Activated CD4-positive, alpha-beta T cell treated with anti-CD3 and anti-CD28 coated beads, Interleukin-2, amount 10 ng/mL, durations not matched to agents 24 days and 14 days (primary cell): ENCODE measurements at regions not wholly inside any gene's neighbourhood (a gene's known extent, or its start where the extent isn't known, plus 50 kb on each side); places are given as distances from the start of the nearest gene placed in this dataset.

Source experiments
- DNase-seq: peaks from one replicate; pipeline ENCODE4 v3.0.0; 2022
- H3K27ac Mint-ChIP-seq: one replicate; pipeline ENCODE4 v1.8.0; 2022; ENCODE audit warnings: mild to moderate bottlenecking, mixed read lengths
- H3K27me3 Mint-ChIP-seq: one replicate; pipeline ENCODE4 v1.8.0; 2022; ENCODE audit warnings: mixed read lengths
- H3K36me3 Mint-ChIP-seq: one replicate; pipeline ENCODE4 v1.8.0; 2022; ENCODE audit warnings: low read depth, mild to moderate bottlenecking, mixed read lengths
- H3K4me1 Mint-ChIP-seq: one replicate; pipeline ENCODE4 v1.8.0; 2021; ENCODE audit warnings: mixed read lengths
- H3K4me3 Mint-ChIP-seq: one replicate; pipeline ENCODE4 v1.8.0; 2022; ENCODE audit warnings: mild to moderate bottlenecking, moderate library complexity, mixed read lengths
- H3K9me3 Mint-ChIP-seq: one replicate; pipeline ENCODE4 v1.8.0; 2021; ENCODE audit warnings: mixed read lengths
- intact Hi-C: fragments of 100-400 bp; cut with micrococcal nuclease; formaldehyde crosslinking; loops from one replicate; pipeline ENCODE4 v1.15.1; 2023

DNA sequence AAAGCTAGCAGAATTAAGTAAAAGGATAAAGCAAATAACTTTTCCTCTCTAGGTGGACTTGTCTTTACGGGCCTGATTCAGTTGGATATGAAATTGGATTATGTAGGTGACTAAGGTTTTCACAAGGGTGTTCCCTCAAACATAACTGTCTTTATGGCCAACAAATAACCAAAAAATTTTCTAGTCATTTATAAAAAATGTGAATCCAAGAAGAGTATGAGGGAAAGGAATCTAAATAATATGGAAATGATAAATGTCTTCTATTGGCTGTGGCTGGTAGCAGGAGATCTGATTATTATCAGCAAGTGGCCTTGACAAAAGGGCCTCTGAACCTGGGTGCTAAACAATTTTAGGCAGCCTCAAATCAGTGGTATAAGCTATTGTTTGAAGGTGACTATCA is 594.0 kb upstream of the UBE2E2 start:
- H3K4me1 Mint-ChIP-seq, result no peaks in the 10 kb centered on the region
- no peak overlapping the region for H3K4me3 Mint-ChIP-seq
- no peaks in the 10 kb centered on the region for H3K27me3 Mint-ChIP-seq
- DNase-seq, result no peak
- no peaks in the 10 kb centered on the region for H3K9me3 Mint-ChIP-seq
- no peaks in the 10 kb centered on the region for H3K36me3 Mint-ChIP-seq
- H3K27ac Mint-ChIP-seq, result no peak overlapping the region
- intact Hi-C loops, result no loop called here

DNA sequence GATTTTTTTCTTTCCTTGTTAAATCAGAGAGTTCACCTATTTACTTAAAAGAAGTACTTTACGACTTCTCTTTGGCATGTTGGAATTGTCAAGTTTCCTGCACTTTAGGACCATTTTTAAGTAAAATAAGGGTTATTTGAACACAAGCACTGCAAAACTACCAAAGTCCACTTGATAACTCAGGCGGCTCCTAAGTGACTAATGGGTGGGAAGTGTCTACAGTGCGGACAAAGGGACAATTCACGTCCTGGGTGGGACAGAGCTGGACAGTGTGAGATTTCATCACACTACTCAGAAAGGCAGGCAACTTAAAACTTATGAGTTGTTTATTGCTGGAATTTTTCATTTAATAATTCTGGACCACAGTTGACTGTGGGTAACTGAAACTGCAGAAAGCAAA is 590.2 kb upstream of the UBE2E2 start:
- Mint-ChIP-seq H3K27me3 (no peaks in the 10 kb centered on the region), H3K4me1 (no peaks in the 10 kb centered on the region), H3K27ac (no peak overlapping the region), H3K9me3 (no peaks in the 10 kb centered on the region), H3K4me3 (no peak overlapping the region), H3K36me3 (no peaks in the 10 kb centered on the region)
- intact Hi-C loops, result no loop called here
- no peak for DNase-seq

DNA sequence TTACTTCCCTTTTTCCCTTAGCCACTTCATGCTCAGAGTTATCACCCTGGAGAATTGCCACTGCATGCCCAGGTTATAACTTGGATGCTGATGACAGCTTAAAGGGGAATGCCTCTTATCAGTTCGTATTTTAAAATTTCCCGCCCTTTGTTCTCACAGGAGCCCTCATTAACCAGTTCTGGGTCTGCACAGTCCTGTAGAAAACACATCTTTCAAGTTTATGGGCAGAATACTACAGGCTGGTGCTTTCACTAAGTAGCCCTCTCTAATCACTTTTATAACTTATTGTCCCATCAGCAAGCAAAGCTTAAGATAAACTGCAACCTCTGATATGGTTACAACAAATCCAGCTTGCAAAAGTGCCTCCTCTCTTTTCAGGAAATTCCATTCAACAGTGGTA is 587.3 kb upstream of the UBE2E2 start:
- no peak for DNase-seq
- no peaks in the 10 kb centered on the region for H3K4me1 Mint-ChIP-seq
- H3K4me3 Mint-ChIP-seq, result no peak overlapping the region
- H3K27ac Mint-ChIP-seq, result no peak overlapping the region
- H3K9me3 Mint-ChIP-seq, result no peaks in the 10 kb centered on the region
- H3K27me3 Mint-ChIP-seq, result no peaks in the 10 kb centered on the region
- intact Hi-C loops, result no loop called here
- no peaks in the 10 kb centered on the region for H3K36me3 Mint-ChIP-seq

DNA sequence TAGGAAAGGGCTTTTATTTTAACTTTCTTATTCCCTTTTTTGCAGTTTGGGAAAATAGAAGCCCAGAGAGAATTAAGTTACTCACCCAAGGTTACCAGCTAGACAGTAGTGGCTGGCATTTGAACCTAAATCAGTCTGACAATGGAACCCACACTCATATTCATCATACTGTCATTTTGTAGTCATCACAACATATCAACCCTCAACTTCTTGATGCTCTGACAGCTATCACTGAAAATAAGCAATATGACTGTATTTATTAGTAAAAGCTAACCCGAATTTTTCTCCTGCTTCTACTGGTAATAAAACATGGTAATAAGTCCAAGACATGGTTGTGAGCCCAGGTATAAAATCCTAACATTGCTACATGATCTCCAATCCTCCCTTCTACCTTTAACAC is 585.8 kb upstream of the UBE2E2 start:
- Mint-ChIP-seq H3K36me3 (no peaks in the 10 kb centered on the region), H3K9me3 (no peaks in the 10 kb centered on the region), H3K4me3 (no peak overlapping the region), H3K27ac (no peak overlapping the region), H3K27me3 (no peaks in the 10 kb centered on the region), H3K4me1 (no peaks in the 10 kb centered on the region)
- DNase-seq, result no peak
- intact Hi-C loops, result no loop called here

DNA sequence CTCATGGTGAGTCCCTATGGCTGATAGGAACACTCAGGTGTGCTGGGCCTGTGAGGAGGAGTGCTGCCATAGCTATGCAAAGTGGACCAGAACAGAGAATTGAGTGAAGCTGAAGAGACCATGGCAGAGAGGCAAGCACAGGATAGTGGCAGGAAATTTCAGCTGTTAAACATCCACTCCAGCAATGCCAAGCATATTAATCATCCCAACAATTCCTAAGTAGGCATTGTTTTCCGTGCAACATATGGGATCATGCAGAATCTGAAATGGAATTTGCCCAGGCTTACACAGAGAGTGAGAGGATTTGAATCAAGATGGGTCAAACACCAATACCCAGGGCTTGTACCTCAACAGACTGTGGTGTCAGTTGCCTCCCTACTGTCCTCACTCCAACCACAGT is 582.6 kb upstream of the UBE2E2 start:
- H3K36me3 Mint-ChIP-seq, result no peaks in the 10 kb centered on the region
- H3K4me3 Mint-ChIP-seq, result no peak overlapping the region
- no peaks in the 10 kb centered on the region for H3K27me3 Mint-ChIP-seq
- no peaks in the 10 kb centered on the region for H3K9me3 Mint-ChIP-seq
- intact Hi-C loops, result no loop called here
- H3K27ac Mint-ChIP-seq, result no peak overlapping the region
- H3K4me1 Mint-ChIP-seq, result no peaks in the 10 kb centered on the region
- no peak for DNase-seq

DNA sequence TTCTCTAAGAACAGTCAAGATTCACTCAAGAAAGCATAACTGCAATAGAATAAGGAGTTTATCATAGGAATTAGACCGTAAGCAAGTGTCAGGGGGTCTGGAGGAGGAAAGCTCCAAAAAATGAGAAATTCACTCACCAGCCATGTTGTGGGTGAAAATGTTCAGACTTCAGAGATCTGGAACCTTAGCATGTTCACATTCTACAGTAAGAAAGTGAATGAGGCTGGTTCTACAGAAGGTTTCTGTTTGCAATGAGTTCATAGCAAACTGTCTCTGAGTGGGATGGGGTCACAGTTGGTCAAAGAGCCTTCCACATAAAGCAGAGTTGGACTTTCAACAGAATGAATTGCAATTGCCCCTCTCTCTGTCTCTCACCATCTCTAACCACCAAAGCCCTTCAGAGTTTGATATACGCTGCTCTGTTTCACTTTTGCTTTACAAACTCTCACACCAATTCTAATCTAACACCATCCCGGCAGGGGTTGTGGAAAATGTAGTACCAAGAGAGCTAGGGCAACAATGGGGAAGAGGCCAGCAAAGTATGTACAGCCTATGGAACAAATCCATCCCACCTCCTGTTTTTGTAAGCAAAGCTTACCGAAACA is 581.8 kb upstream of the UBE2E2 start:
- Mint-ChIP-seq H3K27ac (no peak overlapping the region), H3K27me3 (no peaks in the 10 kb centered on the region), H3K36me3 (no peaks in the 10 kb centered on the region), H3K4me3 (no peak overlapping the region), H3K9me3 (no peaks in the 10 kb centered on the region), H3K4me1 (no peaks in the 10 kb centered on the region)
- intact Hi-C loops, result no loop called here
- DNase-seq, result no peak

DNA sequence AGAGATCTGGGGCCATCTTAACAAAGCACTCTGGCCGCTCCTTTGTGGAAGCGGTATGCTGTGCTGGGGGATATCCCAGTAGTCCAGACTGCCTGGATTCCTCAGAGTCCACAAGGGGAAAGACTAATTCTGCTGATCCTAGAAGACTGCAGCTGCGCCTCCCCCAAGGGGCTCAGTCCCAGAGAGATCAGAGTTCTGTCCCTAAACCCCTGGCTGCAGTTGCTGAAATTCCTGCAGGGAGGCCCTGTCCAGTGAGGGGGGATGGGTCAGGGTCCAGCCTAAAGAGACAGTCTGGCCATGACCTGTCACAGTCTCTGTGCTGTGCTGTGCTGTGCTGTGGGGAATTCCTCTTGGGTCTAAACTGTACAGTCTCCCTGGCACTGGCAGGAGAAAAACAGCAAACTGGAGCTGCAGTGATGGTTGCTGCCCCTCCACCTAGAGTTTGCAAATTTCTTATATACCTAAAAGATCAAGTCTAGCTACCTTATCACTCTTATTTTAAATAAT is 575.1 kb upstream of the UBE2E2 start:
- no peaks in the 10 kb centered on the region for H3K4me1 Mint-ChIP-seq
- H3K4me3 Mint-ChIP-seq, result no peak overlapping the region
- intact Hi-C loops, result no loop called here
- DNase-seq, result no peak
- H3K27me3 Mint-ChIP-seq, result no peaks in the 10 kb centered on the region
- H3K36me3 Mint-ChIP-seq, result no peaks in the 10 kb centered on the region
- no peaks in the 10 kb centered on the region for H3K9me3 Mint-ChIP-seq
- no peak overlapping the region for H3K27ac Mint-ChIP-seq

DNA sequence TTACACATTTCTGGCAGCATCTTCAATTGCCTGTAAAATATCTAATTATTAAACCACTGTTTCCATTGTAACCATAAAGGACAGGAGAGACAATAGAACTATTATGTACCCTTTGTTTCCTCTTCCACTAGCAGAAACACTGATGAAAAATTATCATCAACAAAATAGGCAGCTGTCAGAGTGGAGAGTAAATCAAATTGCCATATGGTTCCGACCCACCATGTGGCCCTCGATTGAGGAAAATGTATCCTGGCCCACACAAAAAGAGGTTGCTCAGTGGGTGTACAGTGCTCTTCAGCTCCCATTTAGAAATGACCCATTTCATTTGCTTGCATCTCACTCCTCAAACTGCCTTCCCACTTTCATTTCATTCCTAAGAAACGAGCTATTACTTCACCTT is 570.6 kb upstream of the UBE2E2 start:
- intact Hi-C loops, result no loop called here
- no peak overlapping the region for H3K27ac Mint-ChIP-seq
- no peaks in the 10 kb centered on the region for H3K4me1 Mint-ChIP-seq
- DNase-seq, result no peak
- H3K4me3 Mint-ChIP-seq, result no peak overlapping the region
- H3K9me3 Mint-ChIP-seq, result no peaks in the 10 kb centered on the region
- H3K27me3 Mint-ChIP-seq, result no peaks in the 10 kb centered on the region
- no peaks in the 10 kb centered on the region for H3K36me3 Mint-ChIP-seq

DNA sequence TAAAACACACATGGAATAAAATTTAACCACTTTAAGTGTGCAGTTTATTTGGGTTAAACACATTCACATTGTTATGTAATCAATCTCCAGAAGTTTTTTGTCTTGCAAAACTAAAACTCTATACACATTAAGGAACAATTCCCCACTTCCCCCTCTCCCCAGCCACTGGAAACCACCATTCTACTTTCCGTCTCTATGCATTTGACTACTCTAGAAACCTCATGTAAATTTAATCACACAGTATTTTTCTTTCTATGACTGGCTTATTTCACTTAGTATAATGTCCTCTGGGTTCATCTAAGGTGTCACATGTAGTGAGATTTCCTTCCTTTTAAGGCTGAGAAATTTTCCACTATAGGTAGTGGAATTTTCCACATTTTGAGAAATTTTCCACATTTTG is 568.7 kb upstream of the UBE2E2 start:
- Mint-ChIP-seq H3K4me1 (no peaks in the 10 kb centered on the region), H3K36me3 (no peaks in the 10 kb centered on the region), H3K4me3 (no peak overlapping the region), H3K27me3 (no peaks in the 10 kb centered on the region), H3K9me3 (no peaks in the 10 kb centered on the region), H3K27ac (no peak overlapping the region)
- intact Hi-C loops, result no loop called here
- DNase-seq, result no peak

DNA sequence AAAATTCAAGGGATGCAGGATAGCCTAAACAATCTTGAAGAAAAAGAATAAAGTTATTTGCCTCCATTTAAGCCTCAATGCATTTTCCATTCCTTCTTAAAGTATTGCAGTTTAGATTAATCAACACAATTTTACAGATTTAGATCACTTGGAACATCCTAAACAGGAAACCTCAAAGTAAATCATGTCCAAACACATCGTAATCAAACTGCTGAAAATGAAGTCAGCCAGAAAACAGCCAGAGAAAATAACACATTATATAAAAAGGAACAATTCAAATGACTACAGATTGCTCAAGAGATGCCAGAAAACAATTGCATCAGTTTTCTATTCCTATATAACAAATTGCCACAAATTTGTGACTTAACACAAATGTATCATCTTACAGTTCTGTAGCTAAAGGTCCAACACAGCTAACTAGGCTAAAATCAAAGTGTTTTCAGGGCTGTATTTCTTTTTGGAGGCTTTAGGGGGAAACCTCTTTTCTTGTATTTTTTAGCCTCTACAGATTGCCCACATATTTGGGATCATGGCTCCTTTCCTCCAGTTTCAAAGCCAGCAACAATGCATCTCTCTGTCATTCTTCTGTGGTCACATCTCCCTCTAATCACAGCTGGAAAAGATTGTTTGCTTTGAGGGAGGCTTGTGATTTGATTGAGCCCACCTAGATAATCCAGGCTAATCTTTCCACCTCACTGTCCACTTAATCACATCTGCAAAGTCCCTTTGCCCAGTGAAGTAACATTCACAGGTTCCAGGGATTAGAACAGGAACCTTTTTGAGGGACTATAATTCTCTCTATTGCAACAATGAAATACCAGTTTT is 543.3 kb upstream of the UBE2E2 start:
- Mint-ChIP-seq H3K27me3 (no peaks in the 10 kb centered on the region), H3K4me3 (no peak overlapping the region), H3K9me3 (no peaks in the 10 kb centered on the region), H3K27ac (no peak overlapping the region), H3K4me1 (no peaks in the 10 kb centered on the region), H3K36me3 (no peaks in the 10 kb centered on the region)
- intact Hi-C loops, result no loop called here
- DNase-seq, result no peak

DNA sequence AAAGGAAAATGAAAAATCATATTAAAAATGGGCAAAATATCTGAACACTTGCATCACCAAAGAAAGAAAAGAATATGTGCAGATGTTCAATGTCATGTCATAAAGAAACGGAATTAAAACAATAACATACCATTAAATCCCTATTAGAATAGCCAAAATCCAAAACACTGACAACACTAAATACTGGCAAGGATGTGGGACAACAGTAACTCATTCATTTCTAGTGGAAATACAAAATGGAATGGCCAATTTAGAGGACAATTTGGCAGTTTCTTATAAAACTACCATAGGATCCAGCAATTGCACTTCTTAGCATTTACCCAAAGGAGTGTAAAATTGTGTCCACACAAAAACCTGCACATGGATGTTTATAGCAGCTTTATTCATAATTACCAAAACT is 542.5 kb upstream of the UBE2E2 start:
- Mint-ChIP-seq H3K36me3 (no peaks in the 10 kb centered on the region), H3K9me3 (no peaks in the 10 kb centered on the region), H3K4me1 (no peaks in the 10 kb centered on the region), H3K4me3 (no peak overlapping the region), H3K27me3 (no peaks in the 10 kb centered on the region), H3K27ac (no peak overlapping the region)
- no peak for DNase-seq
- intact Hi-C loops, result no loop called here

DNA sequence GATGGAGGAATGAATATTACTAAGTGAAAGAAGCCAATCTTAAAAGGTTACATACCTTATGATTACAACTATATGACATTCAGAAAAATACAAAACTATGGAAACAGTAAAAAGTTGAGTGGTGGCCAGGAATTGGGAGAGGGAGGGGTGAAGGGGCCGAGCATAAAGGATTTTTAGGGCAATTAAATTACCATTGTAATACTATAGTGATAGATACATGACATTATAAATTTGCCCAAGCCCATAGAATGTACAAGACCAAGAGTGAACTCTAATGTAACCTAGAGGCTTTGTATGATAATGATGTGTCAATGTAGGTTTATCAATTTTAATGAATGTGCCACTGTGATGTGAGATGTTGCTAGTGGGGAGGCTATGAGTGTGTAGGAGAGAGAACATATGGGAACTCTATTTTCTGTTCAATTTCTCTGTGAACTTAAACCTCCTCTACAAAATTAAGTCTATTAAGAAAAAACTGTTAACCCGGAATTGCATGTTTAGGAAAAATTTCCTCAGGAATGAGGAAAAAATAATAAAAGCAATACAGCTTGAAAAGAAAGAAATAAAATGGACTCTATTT is 541.9 kb upstream of the UBE2E2 start:
- intact Hi-C loops, result no loop called here
- Mint-ChIP-seq H3K36me3 (no peaks in the 10 kb centered on the region), H3K4me1 (no peaks in the 10 kb centered on the region), H3K4me3 (no peak overlapping the region), H3K9me3 (no peaks in the 10 kb centered on the region), H3K27ac (no peak overlapping the region), H3K27me3 (no peaks in the 10 kb centered on the region)
- DNase-seq, result no peak

DNA sequence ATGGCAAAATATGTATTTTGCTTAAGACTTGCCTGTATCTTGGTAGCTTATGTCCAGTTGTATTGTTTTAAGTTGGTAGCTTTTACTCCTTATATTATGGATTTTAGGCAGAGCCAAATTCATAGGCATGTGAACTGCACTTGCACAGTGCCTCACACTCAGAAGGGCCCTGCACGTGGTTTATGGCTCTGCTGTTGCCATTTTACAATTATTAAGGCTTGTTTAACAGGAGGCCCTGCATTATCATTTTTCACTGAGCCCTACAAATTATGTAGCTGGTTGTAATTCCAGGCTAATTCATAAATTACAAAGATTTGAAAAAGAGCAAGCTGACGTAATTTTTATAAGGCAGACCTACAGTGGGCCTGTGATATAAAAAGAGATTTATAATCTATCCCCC is 537.6 kb upstream of the UBE2E2 start:
- Mint-ChIP-seq H3K4me3 (no peak overlapping the region), H3K36me3 (no peaks in the 10 kb centered on the region), H3K9me3 (no peaks in the 10 kb centered on the region), H3K27me3 (no peaks in the 10 kb centered on the region), H3K27ac (no peak overlapping the region), H3K4me1 (no peaks in the 10 kb centered on the region)
- intact Hi-C loops, result no loop called here
- no peak for DNase-seq

DNA sequence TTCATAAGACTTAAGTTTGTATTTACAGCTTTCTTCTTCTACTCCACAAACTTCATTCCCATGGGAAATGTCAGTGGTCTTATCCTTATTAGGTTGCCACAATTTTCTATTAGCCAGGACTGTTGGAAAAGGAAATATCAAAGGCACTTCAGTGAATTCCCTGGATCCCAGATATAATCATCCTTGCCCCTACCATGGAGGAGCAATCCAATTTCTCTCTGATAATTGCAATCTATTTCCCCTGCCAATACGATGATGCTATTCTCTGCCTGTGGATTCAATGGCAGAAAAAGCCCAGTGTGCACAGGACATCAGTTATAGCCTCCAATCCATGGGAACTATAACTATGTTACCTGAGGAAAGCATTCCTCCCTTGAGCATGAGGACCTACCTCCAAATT is 536.4 kb upstream of the UBE2E2 start:
- H3K36me3 Mint-ChIP-seq, result no peaks in the 10 kb centered on the region

More for the DNA sequence above, 536.4 kb upstream of the UBE2E2 start:
- intact Hi-C loops, result no loop called here
- H3K4me1 Mint-ChIP-seq, result no peaks in the 10 kb centered on the region
- no peaks in the 10 kb centered on the region for H3K9me3 Mint-ChIP-seq
- no peaks in the 10 kb centered on the region for H3K27me3 Mint-ChIP-seq
- no peak overlapping the region for H3K4me3 Mint-ChIP-seq
- DNase-seq, result no peak
- H3K27ac Mint-ChIP-seq, result no peak overlapping the region
